ENCODE measurements at regions not wholly inside any gene's neighbourhood (a gene's known extent, or its start where the extent isn't known, plus 50 kb on each side); places are given as distances from the start of the nearest gene placed in this dataset.

GRCh38 chr17:70484496-70484895, 315.2 kb downstream of the KCNJ2 start:
- H3K27me3 Mint-ChIP-seq: peaks cover 0 to 2% of the 10 kb centered on the region in 2 donors
- no peaks in the 10 kb centered on the region for H3K36me3 Mint-ChIP-seq
- no peak overlapping the region for H3K4me3 ChIP-seq (ENCODE audit: low read length in 2 of 2)
- H3K9me3 ChIP-seq (ENCODE audit: control insufficient read depth in 1 of 2, low read length in 2 of 2): no peaks in the 10 kb centered on the region
- H3K9me3 Mint-ChIP-seq: peaks cover 0 to 13% (median 3%) of the 10 kb centered on the region in 8 donors
- H3K27ac Mint-ChIP-seq: no peak overlapping the region
- no peaks in the 10 kb centered on the region for H3K4me1 ChIP-seq (ENCODE audit: insufficient read depth, low read length)
- CTCF ChIA-PET (ENCODE audit: partially characterized antibody): no interaction called here
- DNase-seq: no peak
- no peak overlapping the region for H3K27ac ChIP-seq (ENCODE audit: low read depth, low read length)
- no peaks in the 10 kb centered on the region for H3K27me3 ChIP-seq (ENCODE audit: insufficient read depth, low read length)
- POLR2A ChIA-PET (ENCODE audit: partially characterized antibody): no interaction called here
- no peak overlapping the region for H3K4me3 Mint-ChIP-seq
- no peaks in the 10 kb centered on the region for H3K4me1 Mint-ChIP-seq
- no peaks in the 10 kb centered on the region for H3K36me3 ChIP-seq (ENCODE audit: insufficient read depth, low read length)
- intact Hi-C loops (cut with micrococcal nuclease): no loop called here

DNA sequence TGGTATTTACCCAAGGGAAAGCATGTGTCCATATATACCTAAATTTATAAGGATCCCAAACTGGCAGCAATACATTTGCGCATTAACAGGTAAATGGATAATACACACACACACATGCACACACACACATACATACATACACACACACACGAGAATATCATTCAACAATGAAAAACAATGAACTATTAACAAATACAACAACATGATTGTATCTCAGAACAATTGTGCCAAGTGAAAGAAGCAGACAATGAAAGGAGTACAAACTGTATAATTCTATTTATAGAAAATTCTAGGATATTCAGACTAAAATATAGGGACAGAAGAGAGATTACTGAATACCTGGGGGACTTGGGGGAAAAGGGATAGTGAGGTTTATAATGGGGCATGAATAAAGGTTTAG, 323.0 kb downstream of the KCNJ2 start:
- H3K9me3 ChIP-seq (ENCODE audit: control insufficient read depth in 1 of 2, low read length in 2 of 2): no peaks in the 10 kb centered on the region
- no peaks in the 10 kb centered on the region for H3K4me1 ChIP-seq (ENCODE audit: insufficient read depth, low read length)
- H3K4me3 Mint-ChIP-seq: no peak overlapping the region
- H3K36me3 Mint-ChIP-seq: no peaks in the 10 kb centered on the region
- no peak overlapping the region for H3K27ac Mint-ChIP-seq
- peaks cover 0 to 3% (median under 1%) of the 10 kb centered on the region in 8 donors for H3K9me3 Mint-ChIP-seq
- POLR2A ChIA-PET (ENCODE audit: partially characterized antibody): no interaction called here
- H3K27ac ChIP-seq (ENCODE audit: low read depth, low read length): no peak overlapping the region
- no peak overlapping the region for H3K4me3 ChIP-seq (ENCODE audit: low read length in 2 of 2)
- CTCF ChIA-PET (ENCODE audit: partially characterized antibody): no interaction called here
- intact Hi-C loops (cut with micrococcal nuclease): no loop called here
- H3K27me3 Mint-ChIP-seq: no peaks in the 10 kb centered on the region
- H3K36me3 ChIP-seq (ENCODE audit: insufficient read depth, low read length): no peaks in the 10 kb centered on the region
- H3K27me3 ChIP-seq (ENCODE audit: insufficient read depth, low read length): no peaks in the 10 kb centered on the region
- H3K4me1 Mint-ChIP-seq: no peaks in the 10 kb centered on the region
- no peak for DNase-seq

- no peak for DNase-seq
- H3K4me3 Mint-ChIP-seq: no peak overlapping the region
- H3K4me3 ChIP-seq (ENCODE audit: low read length in 2 of 2): no peak overlapping the region
- intact Hi-C loops (cut with micrococcal nuclease): no loop called here
- H3K27me3 ChIP-seq (ENCODE audit: insufficient read depth, low read length): no peaks in the 10 kb centered on the region
- H3K9me3 ChIP-seq (ENCODE audit: control insufficient read depth in 1 of 2, low read length in 2 of 2): no peaks in the 10 kb centered on the region
- ChIA-PET CTCF (ENCODE audit: partially characterized antibody) (no interaction called here), POLR2A (ENCODE audit: partially characterized antibody) (no interaction called here)
- no peak overlapping the region for H3K27ac ChIP-seq (ENCODE audit: low read depth, low read length)
- H3K36me3 Mint-ChIP-seq: no peaks in the 10 kb centered on the region
- H3K4me1 Mint-ChIP-seq: no peaks in the 10 kb centered on the region
- H3K9me3 Mint-ChIP-seq: peaks cover 0 to 3% (median 0%) of the 10 kb centered on the region in 8 donors
- no peaks in the 10 kb centered on the region for H3K27me3 Mint-ChIP-seq
- H3K36me3 ChIP-seq (ENCODE audit: insufficient read depth, low read length): no peaks in the 10 kb centered on the region
- no peak overlapping the region for H3K27ac Mint-ChIP-seq
- H3K4me1 ChIP-seq (ENCODE audit: insufficient read depth, low read length): no peaks in the 10 kb centered on the region
These were observed 324.0 kb downstream of the KCNJ2 start for GRCh38 chr17:70493277-70493874.

DNA sequence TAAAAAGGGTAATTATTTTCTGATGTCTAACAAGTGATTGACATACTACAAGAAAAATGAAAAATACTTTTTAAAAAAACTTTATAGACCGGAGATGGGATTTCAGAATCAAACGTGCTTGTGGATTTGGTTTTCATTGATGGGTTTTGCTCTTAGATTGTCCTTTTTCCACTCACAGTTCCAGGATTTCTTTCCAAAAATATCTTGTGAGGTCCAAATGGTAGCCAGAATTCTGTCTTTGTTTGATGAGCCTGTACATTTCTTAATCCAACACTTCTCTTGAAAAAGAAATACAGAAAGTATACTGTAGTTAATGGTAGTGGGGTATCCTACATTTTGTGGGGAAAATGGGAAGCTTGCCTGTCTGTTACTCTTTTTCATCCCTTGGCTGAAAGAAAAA, 329.3 kb downstream of the KCNJ2 start:
- H3K27me3 ChIP-seq (ENCODE audit: insufficient read depth, low read length): no peaks in the 10 kb centered on the region
- no peaks in the 10 kb centered on the region for H3K36me3 Mint-ChIP-seq
- H3K4me3 ChIP-seq (ENCODE audit: low read length in 2 of 2): no peak overlapping the region
- no peaks in the 10 kb centered on the region for H3K4me1 Mint-ChIP-seq
- no peaks in the 10 kb centered on the region for H3K9me3 ChIP-seq (ENCODE audit: control insufficient read depth in 1 of 2, low read length in 2 of 2)
- DNase-seq: no peak
- H3K9me3 Mint-ChIP-seq: peaks cover 0 to 8% (median 0%) of the 10 kb centered on the region in 8 donors
- H3K4me3 Mint-ChIP-seq: no peak overlapping the region
- no peak overlapping the region for H3K27ac Mint-ChIP-seq
- H3K4me1 ChIP-seq (ENCODE audit: insufficient read depth, low read length): no peaks in the 10 kb centered on the region
- no peaks in the 10 kb centered on the region for H3K36me3 ChIP-seq (ENCODE audit: insufficient read depth, low read length)
- intact Hi-C loops (cut with micrococcal nuclease): no loop called here
- H3K27ac ChIP-seq (ENCODE audit: low read depth, low read length): no peak overlapping the region
- H3K27me3 Mint-ChIP-seq: no peaks in the 10 kb centered on the region
- ChIA-PET POLR2A (ENCODE audit: partially characterized antibody) (no interaction called here), CTCF (ENCODE audit: partially characterized antibody) (no interaction called here)

GRCh38 chr17:70499067-70499786, 329.9 kb downstream of the KCNJ2 start:
- H3K27ac ChIP-seq (ENCODE audit: low read depth, low read length): no peak overlapping the region

DNA sequence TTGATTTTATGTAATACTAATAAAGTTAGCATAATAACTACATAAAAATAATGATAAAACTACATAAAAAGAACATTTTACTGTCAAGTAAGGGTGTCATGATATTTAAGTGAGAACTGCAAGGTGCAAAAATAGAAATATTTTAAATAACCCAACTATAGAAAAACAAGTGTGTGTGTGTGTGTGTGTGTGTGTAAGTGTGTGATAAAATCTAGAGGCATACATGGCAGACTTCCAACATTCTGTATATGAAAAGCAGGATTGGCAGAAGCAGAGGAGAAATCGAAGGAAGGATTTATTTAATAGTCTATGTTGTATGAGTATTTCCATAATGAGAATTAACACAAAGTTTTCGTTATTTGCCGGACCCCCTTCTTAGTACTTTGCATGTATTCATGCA, 334.1 kb downstream of the KCNJ2 start:
- CTCF ChIA-PET (ENCODE audit: partially characterized antibody): no interaction called here
- no peak overlapping the region for H3K27ac Mint-ChIP-seq

More at GRCh38 chr17:70499067-70499786, 329.9 kb downstream of the KCNJ2 start:
- Mint-ChIP-seq H3K36me3 (no peaks in the 10 kb centered on the region), H3K4me3 (no peak overlapping the region), H3K27me3 (no peaks in the 10 kb centered on the region), H3K9me3 (peaks cover 0 to 5% (median 0%) of the 10 kb centered on the region in 8 donors), H3K4me1 (no peaks in the 10 kb centered on the region), H3K27ac (no peak overlapping the region)
- Histone ChIP-seq H3K9me3 (ENCODE audit: control insufficient read depth in 1 of 2, low read length in 2 of 2) (no peaks in the 10 kb centered on the region), H3K4me1 (ENCODE audit: insufficient read depth, low read length) (no peaks in the 10 kb centered on the region), H3K36me3 (ENCODE audit: insufficient read depth, low read length) (no peaks in the 10 kb centered on the region), H3K4me3 (ENCODE audit: low read length in 2 of 2) (no peak overlapping the region), H3K27me3 (ENCODE audit: insufficient read depth, low read length) (no peaks in the 10 kb centered on the region)
- DNase-seq: no peak
- ChIA-PET POLR2A (ENCODE audit: partially characterized antibody) (no interaction called here), CTCF (ENCODE audit: partially characterized antibody) (no interaction called here)
- intact Hi-C loops (cut with micrococcal nuclease): no loop called here

DNA sequence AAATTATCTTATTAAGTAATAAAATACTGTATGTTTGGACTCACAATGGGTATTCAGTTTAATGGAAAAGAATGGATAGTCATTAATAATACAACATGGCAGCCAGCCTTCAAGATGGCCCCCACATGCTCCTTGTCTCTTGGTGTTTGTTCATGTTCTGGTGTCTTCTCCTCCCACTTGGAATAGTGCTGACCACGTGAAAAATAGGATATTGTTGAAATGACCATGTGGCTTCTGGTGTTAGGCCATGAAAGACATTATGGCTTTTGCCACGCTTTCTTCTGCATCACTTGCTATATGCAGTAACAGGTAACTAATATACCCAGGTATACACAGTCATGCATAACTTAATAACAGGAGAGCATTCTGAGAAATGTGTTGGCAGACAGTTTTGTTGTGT, 341.0 kb downstream of the KCNJ2 start:
- intact Hi-C loops (cut with micrococcal nuclease): no loop called here
- no peak overlapping the region for H3K27ac ChIP-seq (ENCODE audit: low read depth, low read length)
- ChIA-PET CTCF (ENCODE audit: partially characterized antibody) (no interaction called here), POLR2A (ENCODE audit: partially characterized antibody) (no interaction called here)
- Mint-ChIP-seq H3K4me1 (no peaks in the 10 kb centered on the region), H3K36me3 (no peaks in the 10 kb centered on the region), H3K27me3 (no peaks in the 10 kb centered on the region), H3K9me3 (no peaks in the 10 kb centered on the region), H3K27ac (no peak overlapping the region), H3K4me3 (no peak overlapping the region)
- no peaks in the 10 kb centered on the region for H3K4me1 ChIP-seq (ENCODE audit: insufficient read depth, low read length)
- no peaks in the 10 kb centered on the region for H3K27me3 ChIP-seq (ENCODE audit: insufficient read depth, low read length)
- H3K9me3 ChIP-seq (ENCODE audit: control insufficient read depth in 1 of 2, low read length in 2 of 2): no peaks in the 10 kb centered on the region
- H3K4me3 ChIP-seq (ENCODE audit: low read length in 2 of 2): no peak overlapping the region
- no peaks in the 10 kb centered on the region for H3K36me3 ChIP-seq (ENCODE audit: insufficient read depth, low read length)
- DNase-seq: no peak

More for the DNA sequence above, 334.1 kb downstream of the KCNJ2 start:
- Mint-ChIP-seq H3K36me3 (no peaks in the 10 kb centered on the region), H3K4me1 (no peaks in the 10 kb centered on the region), H3K27me3 (no peaks in the 10 kb centered on the region), H3K9me3 (peaks cover 0 to 5% (median 0%) of the 10 kb centered on the region in 8 donors), H3K4me3 (no peak overlapping the region)
- no peak overlapping the region for H3K4me3 ChIP-seq (ENCODE audit: low read length in 2 of 2)
- no peaks in the 10 kb centered on the region for H3K36me3 ChIP-seq (ENCODE audit: insufficient read depth, low read length)
- no peaks in the 10 kb centered on the region for H3K4me1 ChIP-seq (ENCODE audit: insufficient read depth, low read length)
- H3K27ac ChIP-seq (ENCODE audit: low read depth, low read length): no peak overlapping the region
- H3K27me3 ChIP-seq (ENCODE audit: insufficient read depth, low read length): no peaks in the 10 kb centered on the region
- POLR2A ChIA-PET (ENCODE audit: partially characterized antibody): no interaction called here
- no peak for DNase-seq
- no peaks in the 10 kb centered on the region for H3K9me3 ChIP-seq (ENCODE audit: control insufficient read depth in 1 of 2, low read length in 2 of 2)
- intact Hi-C loops (cut with micrococcal nuclease): no loop called here

All from CD4-positive, alpha-beta memory T cell (primary cell).